K562 (cell line): ENCODE measurements at regions not wholly inside any gene's neighbourhood (a gene's known extent, or its start where the extent isn't known, plus 50 kb on each side); places are given as distances from the start of the nearest gene placed in this dataset.

Experiments used
- ATAC-seq: fragments of 200-7000 bp; cut with Tn5 transposase; 3 replicates; pipeline ENCODE4 v1.9.1; 2020; ENCODE audit warnings: moderate library complexity
- BruUV-seq: library from RNA; stranded (reverse); fragments of 400-500 nt; replicated peaks from 2 replicates; lab custom pipeline; 2021; lab: Mats Ljungman, UMichigan
- CTCF ChIA-PET: fragments of 300-600 bp; formaldehyde crosslinking; extraction: SDS; loops from one replicate; lab custom pipeline; 2021; ENCODE audit warnings: low intra/inter-chr PET ratio; lab: Yijun Ruan, JAX
- POLR2A ChIA-PET: fragments of 300-600, 350-650 bp; sonication (Branson Sonifier 250); formaldehyde crosslinking; extraction: SDS; loops from one replicate; lab custom pipeline; 2021; ENCODE audit warnings: antibody characterized with exemption, inconsistent platforms; lab: Yijun Ruan, JAX
- DNase-seq, 4 experiments: peaks; one replicate each; pipeline versions ENCODE4 v3.0.0 to v3.0.0-alpha.2; 2011 to 2018; ENCODE audit warnings: low spot score in 3 of 4, mixed read lengths in 3 of 4; ENCODE audit errors: extremely low read depth in 1 of 4
- FAIRE-seq: peaks from 2 replicates; lab custom pipeline; 2011; peaks lifted over from hg19 to GRCh38; lab: Jason Lieb, UNC
- H2AFZ ChIP-seq: 2 replicates; pipeline ENCODE4 v1.6.0; 2011; ENCODE audit warnings: low read depth, low read length, control low read depth, inconsistent platforms
- H3K27ac ChIP-seq: fragments of 200-600 bp; 3 replicates; pipeline ENCODE4 v1.8.0; 2011; ENCODE audit warnings: low read depth, mild to moderate bottlenecking, control low read depth, inconsistent platforms, low read length, moderate library complexity, mixed read lengths; ENCODE audit errors: extremely low read depth
- H3K27me3 ChIP-seq, 2 experiments: fragments of 300-600 bp in 1 of 2; 2 replicates in 1 of 2; 3 replicates in 1 of 2; pipeline versions ENCODE4 v1.6.0 to v1.8.0; 2011; ENCODE audit warnings: inconsistent platforms in 2 of 2, low read length in 2 of 2, mild to moderate bottlenecking in 1 of 2, mixed read lengths in 1 of 2, moderate library complexity in 1 of 2; ENCODE audit not compliant: control insufficient read depth in 2 of 2, insufficient read depth in 2 of 2
- H3K36me3 ChIP-seq: fragments of 300-600 bp; 3 replicates; pipeline ENCODE4 v1.8.0; 2011; ENCODE audit warnings: mild to moderate bottlenecking, low read length, inconsistent platforms; ENCODE audit not compliant: control insufficient read depth, insufficient read depth
- H3K4me1 ChIP-seq, 2 experiments: fragments of 200-600 bp in 1 of 2; replicated peaks in 1 of 2; 2 replicates in 1 of 2; 3 replicates in 1 of 2; pipeline versions ENCODE4 v1.5.1 to v1.8.0; 2011; ENCODE audit warnings: inconsistent platforms in 2 of 2, low read length in 2 of 2, mild to moderate bottlenecking in 1 of 2, mixed read lengths in 1 of 2, moderate library complexity in 1 of 2; ENCODE audit not compliant: control insufficient read depth in 2 of 2, insufficient read depth in 2 of 2
- H3K4me2 ChIP-seq: 2 replicates; pipeline ENCODE4 v1.6.1; 2011; ENCODE audit warnings: low read length, control low read depth, inconsistent platforms, mixed read lengths; ENCODE audit not compliant: insufficient read depth
- H3K4me3 ChIP-seq: fragments of 200-600 bp; sonication (generic), shearing (Covaris generic); 2 replicates; pipeline ENCODE4 v1.5.1; 2016; ENCODE audit warnings: control low read depth, inconsistent platforms
- H3K79me2 ChIP-seq: fragments of 200-600 bp; 3 replicates; pipeline ENCODE4 v1.8.0; 2011; ENCODE audit warnings: low read length, inconsistent platforms; ENCODE audit not compliant: control insufficient read depth, insufficient read depth
- H3K9ac ChIP-seq, 2 experiments: 2 replicates each; pipeline versions ENCODE4 v1.6.0 to v1.6.1; 2011; ENCODE audit warnings: low read depth in 2 of 2, low read length in 2 of 2, control low read depth in 1 of 2, inconsistent platforms in 1 of 2, mild to moderate bottlenecking in 1 of 2, mixed read lengths in 1 of 2; ENCODE audit not compliant: insufficient read depth in 1 of 2
- H3K9me1 ChIP-seq: one replicate; pipeline ENCODE4 v1.6.0; 2011; ENCODE audit warnings: inconsistent platforms, mild to moderate bottlenecking, low read length, moderate library complexity; ENCODE audit not compliant: control insufficient read depth, insufficient read depth
- H3K9me3 ChIP-seq: replicated peaks from 2 replicates; pipeline ENCODE4 v1.5.1; 2011; ENCODE audit warnings: low read depth, low read length, inconsistent platforms; ENCODE audit not compliant: control insufficient read depth, insufficient read depth
- H4K20me1 ChIP-seq: replicated peaks from 2 replicates; pipeline ENCODE4 v1.6.1; 2011; ENCODE audit warnings: low read length, inconsistent platforms, mixed read lengths; ENCODE audit not compliant: control insufficient read depth, insufficient read depth
- IRF2 ChIP-seq: sonication (generic); formaldehyde crosslinking; IDR thresholded peaks from 2 replicates; pipeline ENCODE4 v1.8.1; 2022; ENCODE audit warnings: mild to moderate bottlenecking, missing genetic modification reagents
- MED1 ChIP-seq: sonication (generic); formaldehyde crosslinking; IDR thresholded peaks from 2 replicates; pipeline ENCODE4 v1.8.1; 2023; ENCODE audit warnings: missing genetic modification reagents, borderline replicate concordance
- NR4A1 ChIP-seq, 2 experiments: fragments of 250-450 bp in 1 of 2; fragments of 450-650 bp in 1 of 2; sonication (Bioruptor Pico) in 1 of 2; IDR thresholded peaks; 2 replicates each; pipeline versions ENCODE4 v1.4.0 to v1.6.1; 2016 to 2020; ENCODE audit warnings: mild to moderate bottlenecking in 2 of 2, missing compliant biosample characterization in 1 of 2, missing genetic modification characterization in 1 of 2, moderate library complexity in 1 of 2
- PHB ChIP-seq: fragments of 250-450 bp; sonication (Bioruptor Pico); IDR thresholded peaks from 2 replicates; pipeline ENCODE4 v1.5.0; 2021
- THAP12 ChIP-seq: fragments of 250-450 bp; sonication (Bioruptor Pico); IDR thresholded peaks from 2 replicates; pipeline ENCODE4 v1.9.0; 2021; ENCODE audit warnings: mild to moderate bottlenecking, inconsistent platforms
- ZNF124 ChIP-seq: sonication (generic); formaldehyde crosslinking; IDR thresholded peaks from 2 replicates; pipeline ENCODE4 v1.8.1; 2022; ENCODE audit warnings: missing genetic modification reagents
- WGBS: fragments of 100-300 bp; shearing (Covaris generic); methylation state at CpG from one replicate; pipeline ENCODE4 v1.1.6; 2016; ENCODE audit warnings: low coverage, mixed read lengths; ENCODE audit not compliant: insufficient coverage; ENCODE audit errors: missing lambda C conversion rate; 5-methylcytosine and 5-hydroxymethylcytosine counted together
- in situ Hi-C: fragments of 300-500 bp; cut with MboI; formaldehyde crosslinking; loops from 4 replicates; pipeline ENCODE4 v1.15.0; 2018; ENCODE audit warnings: inconsistent platforms, mixed read lengths
- intact Hi-C: fragments of 100-400 bp; cut with micrococcal nuclease; formaldehyde crosslinking; loops from 2 replicates; pipeline ENCODE4 v1.14.2; 2022

- Histone ChIP-seq H3K4me1 (peaks cover 0 to 13% of the 10 kb centered on the region in 2 experiments; a peak in 1 of 5 replicates), H3K27ac (no peak overlapping the region), H3K27me3 (no peaks in the 10 kb centered on the region), H3K9me1 (no peaks in the 10 kb centered on the region), H3K36me3 (no peaks in the 10 kb centered on the region), H4K20me1 (no peaks in the 10 kb centered on the region), H3K9me3 (no peaks in the 10 kb centered on the region), H3K4me2 (no peak overlapping the region), H3K4me3 (no peak overlapping the region), H3K9ac (no peak overlapping the region), H3K79me2 (no peaks in the 10 kb centered on the region), H2AFZ (no peak overlapping the region)
- no peak for FAIRE-seq
- ATAC-seq: no peak
- 0 out of 2 replicates have a peak, but pooled peaks have one; percentile 6 for TF ChIP-seq IRF2 (CRISPR knock-in tag)
- no peak for TF ChIP-seq ZNF124 (CRISPR knock-in tag)
- ChIA-PET POLR2A (no interaction called here), CTCF (no interaction called here)
- 1% methylated on average over 10 of the region's 10 CpGs for WGBS
- in situ Hi-C loops (no loop called here), intact Hi-C loops (no loop called here)
- no peak for DNase-seq
- BruUV-seq: no TSS peak
Measured at GRCh38 chr13:80706164-80706471, 365.2 kb upstream of the SPRY2 start.

GRCh38 chr13:80705371-80706163 lies 364.6 kb upstream of the SPRY2 start:
- WGBS: 2% methylated on average over 22 of the region's 30 CpGs
- in situ Hi-C loops (no loop called here), intact Hi-C loops (no loop called here)
- DNase-seq: no peak
- Histone ChIP-seq H3K4me1 (peaks cover 0 to 13% of the 10 kb centered on the region in 2 experiments; a peak in 1 of 5 replicates), H4K20me1 (no peaks in the 10 kb centered on the region), H3K9ac (no peak overlapping the region), H3K36me3 (no peaks in the 10 kb centered on the region), H3K79me2 (no peaks in the 10 kb centered on the region), H2AFZ (no peak overlapping the region), H3K27me3 (no peaks in the 10 kb centered on the region), H3K9me1 (no peaks in the 10 kb centered on the region), H3K27ac (no peak overlapping the region), H3K4me3 (no peak overlapping the region), H3K4me2 (no peak overlapping the region), H3K9me3 (no peaks in the 10 kb centered on the region)
- no peak for FAIRE-seq
- ChIA-PET CTCF (no interaction called here), POLR2A (no interaction called here)
- TF ChIP-seq NR4A1 (CRISPR knock-in tag; IDR thresholded peaks at IDR 0.05): 0 out of 2 replicates have a peak, but pooled peaks have one; percentile 40
- TF ChIP-seq NR4A1 (tag; IDR thresholded peaks at IDR 0.05): no peak
- 0 out of 2 replicates have a peak, but pooled peaks have one; percentile 11 for TF ChIP-seq THAP12 (CRISPR knock-in tag)
- TF ChIP-seq PHB (CRISPR knock-in tag): 0 out of 2 replicates have a peak, but pooled peaks have one; percentile 9
- TF ChIP-seq MED1: no peak
- no TSS peak for BruUV-seq
- no peak; the same call in 2 of the 3 replicates for ATAC-seq
